Stimulated activated CD8-positive, alpha-beta memory T cell treated with anti-CD3 and anti-CD28 coated beads, Interleukin-15, amount 100 ng/mL, for 4 hours (primary cell): ENCODE measurements at regions not wholly inside any gene's neighbourhood (a gene's known extent, or its start where the extent isn't known, plus 50 kb on each side); places are given as distances from the start of the nearest gene placed in this dataset.

Source experiments
- DNase-seq, 2 donors: peaks; one replicate each; pipeline ENCODE4 v3.0.0-alpha.2; 2020; ENCODE audit warnings: low read depth in 2 of 2

GRCh38 chr3:18835021-18835420 lies 313.3 kb upstream of the KCNH8 start:
- DNase-seq: no peak

GRCh38 chr3:18830087-18830486 lies 318.2 kb upstream of the KCNH8 start:
- no peak for DNase-seq

- no peak for DNase-seq
These were observed 319.7 kb upstream of the KCNH8 start for GRCh38 chr3:18828637-18829036.

GRCh38 chr3:18827664-18828063 lies 320.6 kb upstream of the KCNH8 start:
- no peak for DNase-seq

- no peak for DNase-seq
These were observed 322.6 kb upstream of the KCNH8 start for GRCh38 chr3:18825665-18826064.

- no peak for DNase-seq
These were observed 335.0 kb upstream of the KCNH8 start for GRCh38 chr3:18813300-18813699.

GRCh38 chr3:18812316-18812715 lies 336.0 kb upstream of the KCNH8 start:
- no peak for DNase-seq

GRCh38 chr3:18810306-18810661 lies 338.0 kb upstream of the KCNH8 start:
- DNase-seq: no peak

GRCh38 chr3:18809640-18810305 lies 338.5 kb upstream of the KCNH8 start:
- DNase-seq: no peak

GRCh38 chr3:18808429-18808828 lies 339.9 kb upstream of the KCNH8 start:
- no peak for DNase-seq

GRCh38 chr3:18807593-18807992 lies 340.7 kb upstream of the KCNH8 start:
- DNase-seq: no peak

GRCh38 chr3:18806633-18807032 lies 341.7 kb upstream of the KCNH8 start:
- no peak for DNase-seq

- DNase-seq: no peak
These were observed 350.9 kb upstream of the KCNH8 start for GRCh38 chr3:18797378-18797777.

- no peak for DNase-seq
These were observed 353.2 kb upstream of the KCNH8 start for GRCh38 chr3:18795078-18795477.

- DNase-seq: no peak
These were observed 356.6 kb upstream of the KCNH8 start for GRCh38 chr3:18791752-18792151.

GRCh38 chr3:18791182-18791581 lies 357.1 kb upstream of the KCNH8 start:
- no peak for DNase-seq

GRCh38 chr3:18790384-18790783 lies 357.9 kb upstream of the KCNH8 start:
- no peak for DNase-seq

GRCh38 chr3:18789734-18790133 lies 358.6 kb upstream of the KCNH8 start:
- no peak for DNase-seq

- no peak for DNase-seq
These were observed 360.9 kb upstream of the KCNH8 start for GRCh38 chr3:18787441-18787840.

GRCh38 chr3:18786650-18787323 lies 361.5 kb upstream of the KCNH8 start:
- DNase-seq: no peak

- no peak for DNase-seq
These were observed 357.1 kb upstream of the SATB1 start for GRCh38 chr3:18782191-18782590.

GRCh38 chr3:18780959-18781358 lies 355.8 kb upstream of the SATB1 start:
- no peak for DNase-seq

- DNase-seq: no peak
These were observed 354.6 kb upstream of the SATB1 start for GRCh38 chr3:18779704-18780103.

GRCh38 chr3:18778598-18778997 lies 353.5 kb upstream of the SATB1 start:
- no peak for DNase-seq
